ENCODE measurements at regions not wholly inside any gene's neighbourhood (a gene's known extent, or its start where the extent isn't known, plus 50 kb on each side); places are given as distances from the start of the nearest gene placed in this dataset.

DNA sequence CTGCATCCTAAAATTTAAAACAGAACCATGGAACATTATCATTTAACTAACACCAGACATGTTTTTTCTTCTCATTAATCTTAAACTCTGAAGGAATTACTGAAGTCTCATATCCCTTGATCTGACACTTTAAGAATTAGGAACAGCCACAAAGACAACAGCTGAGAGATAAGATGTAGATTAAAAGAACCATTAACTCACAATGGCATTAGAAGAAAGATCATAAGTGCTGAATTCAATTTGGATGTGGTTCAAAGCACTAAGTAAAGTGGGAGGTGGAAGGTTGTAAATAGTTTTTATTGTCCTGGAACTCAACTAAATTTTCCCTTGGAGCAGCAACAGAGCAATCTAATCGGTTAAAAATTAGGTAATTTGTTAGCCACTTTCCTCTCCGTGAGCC is 199.0 kb upstream of the ATP2B1 start:
- TF ChIP-seq, protein P1, sequence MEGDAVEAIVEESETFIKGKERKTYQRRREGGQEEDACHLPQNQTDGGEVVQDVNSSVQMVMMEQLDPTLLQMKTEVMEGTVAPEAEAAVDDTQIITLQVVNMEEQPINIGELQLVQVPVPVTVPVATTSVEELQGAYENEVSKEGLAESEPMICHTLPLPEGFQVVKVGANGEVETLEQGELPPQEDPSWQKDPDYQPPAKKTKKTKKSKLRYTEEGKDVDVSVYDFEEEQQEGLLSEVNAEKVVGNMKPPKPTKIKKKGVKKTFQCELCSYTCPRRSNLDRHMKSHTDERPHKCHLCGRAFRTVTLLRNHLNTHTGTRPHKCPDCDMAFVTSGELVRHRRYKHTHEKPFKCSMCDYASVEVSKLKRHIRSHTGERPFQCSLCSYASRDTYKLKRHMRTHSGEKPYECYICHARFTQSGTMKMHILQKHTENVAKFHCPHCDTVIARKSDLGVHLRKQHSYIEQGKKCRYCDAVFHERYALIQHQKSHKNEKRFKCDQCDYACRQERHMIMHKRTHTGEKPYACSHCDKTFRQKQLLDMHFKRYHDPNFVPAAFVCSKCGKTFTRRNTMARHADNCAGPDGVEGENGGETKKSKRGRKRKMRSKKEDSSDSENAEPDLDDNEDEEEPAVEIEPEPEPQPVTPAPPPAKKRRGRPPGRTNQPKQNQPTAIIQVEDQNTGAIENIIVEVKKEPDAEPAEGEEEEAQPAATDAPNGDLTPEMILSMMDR (IDR thresholded peaks at IDR 0.05) = no peak
- TF ChIP-seq POLR2A (IDR thresholded peaks at IDR 0.05) = no peak
